Keratinocyte (primary cell): ENCODE measurements at regions not wholly inside any gene's neighbourhood (a gene's known extent, or its start where the extent isn't known, plus 50 kb on each side); places are given as distances from the start of the nearest gene placed in this dataset.

ENCODE experiments used
- DNase-seq: peaks from one replicate; pipeline ENCODE4 v3.0.0-alpha.2; 2011; ENCODE audit warnings: low read depth, missing footprints, low spot score
- FAIRE-seq: peaks from 2 replicates; lab custom pipeline; 2011; peaks lifted over from hg19 to GRCh38; lab: Jason Lieb, UNC
- H2AFZ ChIP-seq: 2 replicates; pipeline ENCODE4 v1.6.0; 2012; ENCODE audit warnings: low read length, control low read depth, inconsistent platforms; ENCODE audit not compliant: control insufficient read depth
- H3K27ac ChIP-seq: 2 replicates; pipeline ENCODE4 v1.5.1; 2011; ENCODE audit warnings: low read length; ENCODE audit not compliant: control insufficient read depth, insufficient read depth
- H3K27me3 ChIP-seq: 3 replicates; pipeline ENCODE4 v1.6.0; 2011; ENCODE audit warnings: low read length; ENCODE audit not compliant: control insufficient read depth, insufficient read depth; ENCODE audit errors: extremely low read depth
- H3K36me3 ChIP-seq, 2 experiments: 2 replicates in 1 of 2; 3 replicates in 1 of 2; pipeline ENCODE4 v1.5.1; 2011; ENCODE audit warnings: low read length in 2 of 2, mild to moderate bottlenecking in 1 of 2; ENCODE audit not compliant: control insufficient read depth in 2 of 2, insufficient read depth in 2 of 2; ENCODE audit errors: extremely low read depth in 1 of 2
- H3K4me1 ChIP-seq: 3 replicates; pipeline ENCODE4 v1.5.1; 2011; ENCODE audit warnings: low read length; ENCODE audit not compliant: control insufficient read depth, insufficient read depth; ENCODE audit errors: extremely low read depth
- H3K4me2 ChIP-seq: 3 replicates; pipeline ENCODE4 v1.6.0; 2011; ENCODE audit warnings: low read depth, low read length; ENCODE audit not compliant: control insufficient read depth, insufficient read depth; ENCODE audit errors: extremely low read depth
- H3K4me3 ChIP-seq, 3 experiments: fragments of 200-600 bp in 1 of 3; sonication (generic) in 1 of 3; 2 replicates in 2 of 3; 3 replicates in 1 of 3; pipeline ENCODE4 v1.5.1; 2011 to 2016; ENCODE audit warnings: low read length in 3 of 3, mild to moderate bottlenecking in 3 of 3, control low read depth in 2 of 3, inconsistent platforms in 1 of 3, low read depth in 1 of 3, mixed read lengths in 1 of 3, mixed run types in 1 of 3, moderate library complexity in 1 of 3; ENCODE audit not compliant: control insufficient read depth in 2 of 3, insufficient read depth in 2 of 3; ENCODE audit errors: extremely low read depth in 1 of 3
- H3K79me2 ChIP-seq: 2 replicates; pipeline ENCODE4 v1.6.0; 2012; ENCODE audit warnings: low read length; ENCODE audit not compliant: control insufficient read depth, insufficient read depth
- H3K9ac ChIP-seq: 3 replicates; pipeline ENCODE4 v1.6.0; 2011; ENCODE audit warnings: low read length; ENCODE audit not compliant: control insufficient read depth, insufficient read depth; ENCODE audit errors: extremely low read depth
- H3K9me1 ChIP-seq: 3 replicates; pipeline ENCODE4 v1.6.0; 2011; ENCODE audit warnings: low read length; ENCODE audit not compliant: control insufficient read depth, insufficient read depth; ENCODE audit errors: extremely low read depth
- H3K9me3 ChIP-seq: 2 replicates; pipeline ENCODE4 v1.5.1; 2012; ENCODE audit warnings: low read depth, low read length; ENCODE audit not compliant: control insufficient read depth
- H4K20me1 ChIP-seq: 3 replicates; pipeline ENCODE4 v1.6.0; 2011; ENCODE audit warnings: low read length; ENCODE audit not compliant: control insufficient read depth, insufficient read depth; ENCODE audit errors: extremely low read depth
- EZH2 ChIP-seq: IDR thresholded peaks from one replicate; pipeline ENCODE4 v1.6.1; 2012; ENCODE audit warnings: inconsistent platforms, mild to moderate bottlenecking, low read length, moderate library complexity
- dilution Hi-C: fragments of 300-500 bp; cut with MboI; formaldehyde crosslinking; loops from one replicate; pipeline ENCODE4 v1.7.0; 2020; ENCODE audit warnings: low sequenced_read_pairs; ENCODE audit not compliant: extremely low pct_ligation_motif_present
- TF ChIP-seq, protein P1 (sequence below), 3 experiments: IDR thresholded peaks in 1 of 3; conservative IDR thresholded peaks in 1 of 3; optimal IDR thresholded peaks in 1 of 3; 2 replicates in 2 of 3; 3 replicates in 1 of 3; pipeline versions ENCODE3 to v1.5.1; 2011; ENCODE audit warnings: low read length in 3 of 3, mild to moderate bottlenecking in 3 of 3, moderate library complexity in 2 of 3, control low read depth in 1 of 3, inconsistent platforms in 1 of 3; ENCODE audit not compliant: insufficient read depth in 2 of 3; ENCODE audit errors: extremely low read depth in 1 of 3

DNA sequence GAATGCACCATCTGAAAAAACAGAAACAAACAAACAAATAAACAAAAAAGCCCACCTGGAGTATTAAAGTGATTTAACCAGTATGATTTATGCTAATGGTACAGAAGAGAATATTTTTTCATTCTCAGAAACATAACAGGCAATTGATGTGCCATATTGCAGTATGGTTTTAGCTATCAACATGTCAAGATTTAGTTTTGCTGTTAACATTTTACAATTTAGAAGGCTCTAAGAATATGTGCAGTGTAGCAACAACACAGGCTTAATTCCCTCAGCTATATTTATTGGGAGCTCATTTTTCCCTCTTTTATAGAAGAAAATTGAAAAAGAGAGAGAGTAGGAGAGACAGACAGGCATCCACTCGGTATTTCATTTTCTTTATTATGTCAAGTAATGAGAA, 1022.7 kb upstream of the CITED2 start:
- H4K20me1 ChIP-seq: no peaks in the 10 kb centered on the region
- no peak overlapping the region for H3K27ac ChIP-seq
- H3K4me3 ChIP-seq: no peak overlapping the region
- no peaks in the 10 kb centered on the region for H3K9me1 ChIP-seq
- H3K27me3 ChIP-seq: no peaks in the 10 kb centered on the region
- no peak overlapping the region for H3K4me2 ChIP-seq
- no peak for FAIRE-seq
- H3K9me3 ChIP-seq: no peaks in the 10 kb centered on the region
- no peak overlapping the region for H2AFZ ChIP-seq
- peaks cover 7% of the 10 kb centered on the region for H3K4me1 ChIP-seq
- no peak overlapping the region for H3K9ac ChIP-seq
- no peaks in the 10 kb centered on the region for H3K36me3 ChIP-seq
- TF ChIP-seq EZH2: no peak
- TF ChIP-seq, protein P1, sequence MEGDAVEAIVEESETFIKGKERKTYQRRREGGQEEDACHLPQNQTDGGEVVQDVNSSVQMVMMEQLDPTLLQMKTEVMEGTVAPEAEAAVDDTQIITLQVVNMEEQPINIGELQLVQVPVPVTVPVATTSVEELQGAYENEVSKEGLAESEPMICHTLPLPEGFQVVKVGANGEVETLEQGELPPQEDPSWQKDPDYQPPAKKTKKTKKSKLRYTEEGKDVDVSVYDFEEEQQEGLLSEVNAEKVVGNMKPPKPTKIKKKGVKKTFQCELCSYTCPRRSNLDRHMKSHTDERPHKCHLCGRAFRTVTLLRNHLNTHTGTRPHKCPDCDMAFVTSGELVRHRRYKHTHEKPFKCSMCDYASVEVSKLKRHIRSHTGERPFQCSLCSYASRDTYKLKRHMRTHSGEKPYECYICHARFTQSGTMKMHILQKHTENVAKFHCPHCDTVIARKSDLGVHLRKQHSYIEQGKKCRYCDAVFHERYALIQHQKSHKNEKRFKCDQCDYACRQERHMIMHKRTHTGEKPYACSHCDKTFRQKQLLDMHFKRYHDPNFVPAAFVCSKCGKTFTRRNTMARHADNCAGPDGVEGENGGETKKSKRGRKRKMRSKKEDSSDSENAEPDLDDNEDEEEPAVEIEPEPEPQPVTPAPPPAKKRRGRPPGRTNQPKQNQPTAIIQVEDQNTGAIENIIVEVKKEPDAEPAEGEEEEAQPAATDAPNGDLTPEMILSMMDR (optimal IDR thresholded peaks at IDR 0.05 in 1 of 3, IDR thresholded peaks at IDR 0.05 in 1 of 3, conservative IDR thresholded peaks at IDR 0.05 in 1 of 3; ENCODE audit: extremely low read depth in 1 of 3, insufficient read depth in 2 of 3, low read length in 3 of 3): no peak
- dilution Hi-C loops: no loop called here
- no peak for DNase-seq
- H3K79me2 ChIP-seq: no peaks in the 10 kb centered on the region

DNA sequence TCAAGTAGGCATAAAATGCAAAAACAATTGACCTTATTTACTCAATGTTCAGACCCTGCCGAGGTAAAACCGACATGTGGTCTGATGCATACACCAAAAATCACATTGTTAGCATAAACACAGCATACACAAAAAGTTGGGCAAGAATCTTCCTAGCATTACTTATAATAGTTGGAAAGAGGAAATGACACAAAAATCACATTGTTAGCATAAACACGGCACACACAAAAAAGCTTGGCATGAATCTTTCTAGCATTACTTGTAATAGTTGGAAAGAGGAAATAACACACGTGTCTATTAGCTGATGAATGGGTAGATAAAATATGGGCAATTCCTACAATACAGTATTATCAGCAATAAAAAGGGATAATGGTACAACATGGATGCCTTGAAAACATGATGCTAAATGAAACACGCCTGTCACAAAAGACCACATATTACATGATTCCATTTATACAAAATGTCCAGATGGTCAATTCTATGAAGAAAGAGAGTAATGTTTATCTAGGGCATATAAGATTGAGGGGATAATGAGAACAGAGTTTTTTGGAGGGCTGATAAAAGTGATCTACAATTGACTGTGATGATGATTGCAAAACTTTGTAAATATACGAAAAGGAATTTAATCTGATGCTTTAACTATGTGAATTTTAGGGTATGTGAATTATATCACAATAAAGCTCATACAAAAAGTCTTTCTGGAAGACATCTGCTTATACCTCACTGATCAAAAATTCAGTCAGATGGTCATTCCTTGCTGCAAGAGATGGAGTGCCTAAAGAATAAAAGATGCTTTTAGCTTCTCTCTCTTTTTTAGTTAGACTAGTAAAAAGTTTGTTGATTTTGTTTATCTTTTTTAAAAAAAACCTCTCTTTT, 1019.5 kb upstream of the CITED2 start:
- TF ChIP-seq, protein P1 (optimal IDR thresholded peaks at IDR 0.05 in 1 of 3, IDR thresholded peaks at IDR 0.05 in 1 of 3, conservative IDR thresholded peaks at IDR 0.05 in 1 of 3; ENCODE audit: extremely low read depth in 1 of 3, insufficient read depth in 2 of 3, low read length in 3 of 3): no peak
- no peak for TF ChIP-seq EZH2
- Histone ChIP-seq H3K27me3 (no peaks in the 10 kb centered on the region), H3K36me3 (no peaks in the 10 kb centered on the region), H3K9ac (no peak overlapping the region), H3K9me3 (no peaks in the 10 kb centered on the region), H3K79me2 (no peaks in the 10 kb centered on the region), H3K27ac (no peak overlapping the region), H4K20me1 (no peaks in the 10 kb centered on the region), H2AFZ (peak overlapping the region; percentile 52), H3K4me1 (no peaks in the 10 kb centered on the region), H3K4me3 (no peak overlapping the region), H3K4me2 (no peak overlapping the region), H3K9me1 (no peaks in the 10 kb centered on the region)
- FAIRE-seq (peak; percentile 51), DNase-seq (no peak)
- dilution Hi-C loops: no loop called here
